ENCODE measurements at regions not wholly inside any gene's neighbourhood (a gene's known extent, or its start where the extent isn't known, plus 50 kb on each side); places are given as distances from the start of the nearest gene placed in this dataset.
"Not testable (repeated sequence)": the region's sequence is repeated elsewhere in the genome, so short reads cannot be mapped to it uniquely, and the experiment has no call there.

DNA sequence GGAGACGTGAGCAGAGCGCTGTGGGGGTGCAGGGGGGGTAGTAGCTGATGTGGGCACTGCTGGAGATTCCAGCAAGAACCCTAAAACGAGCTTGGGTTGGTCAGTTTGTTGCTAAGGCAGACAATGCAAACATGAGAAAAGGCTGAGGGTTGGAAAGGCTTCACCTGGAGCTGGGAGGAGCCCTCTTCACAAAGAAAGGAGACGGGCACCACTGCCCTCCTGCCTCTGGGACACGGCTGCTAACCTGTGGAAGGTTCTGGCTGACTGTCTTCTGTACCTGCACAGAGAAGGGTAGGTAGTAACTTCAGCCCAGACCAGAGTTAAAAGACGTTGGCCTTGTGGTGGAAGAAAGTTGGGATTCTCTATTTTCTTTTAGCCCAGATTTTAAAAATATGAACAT lies 108.7 kb downstream of the SUCLA2 start:
- Histone ChIP-seq H3K27me3 (ENCODE audit: insufficient read depth, poor library complexity, severe bottlenecking) (no peaks in the 10 kb centered on the region), H3K27ac (ENCODE audit: poor library complexity, severe bottlenecking) (no peak overlapping the region), H3K9me3 (ENCODE audit: severe bottlenecking) (no peaks in the 10 kb centered on the region), H3K4me1 (ENCODE audit: insufficient read depth, poor library complexity, severe bottlenecking) (peaks cover 10% of the 10 kb centered on the region), H3K4me3 (ENCODE audit: severe bottlenecking) (no peak overlapping the region), H3K36me3 (ENCODE audit: low read depth) (no peaks in the 10 kb centered on the region)
- DNase-seq (ENCODE audit: low spot score) (no peak), ATAC-seq (ENCODE audit: low read depth) (no peak)
- TF ChIP-seq, protein P1, sequence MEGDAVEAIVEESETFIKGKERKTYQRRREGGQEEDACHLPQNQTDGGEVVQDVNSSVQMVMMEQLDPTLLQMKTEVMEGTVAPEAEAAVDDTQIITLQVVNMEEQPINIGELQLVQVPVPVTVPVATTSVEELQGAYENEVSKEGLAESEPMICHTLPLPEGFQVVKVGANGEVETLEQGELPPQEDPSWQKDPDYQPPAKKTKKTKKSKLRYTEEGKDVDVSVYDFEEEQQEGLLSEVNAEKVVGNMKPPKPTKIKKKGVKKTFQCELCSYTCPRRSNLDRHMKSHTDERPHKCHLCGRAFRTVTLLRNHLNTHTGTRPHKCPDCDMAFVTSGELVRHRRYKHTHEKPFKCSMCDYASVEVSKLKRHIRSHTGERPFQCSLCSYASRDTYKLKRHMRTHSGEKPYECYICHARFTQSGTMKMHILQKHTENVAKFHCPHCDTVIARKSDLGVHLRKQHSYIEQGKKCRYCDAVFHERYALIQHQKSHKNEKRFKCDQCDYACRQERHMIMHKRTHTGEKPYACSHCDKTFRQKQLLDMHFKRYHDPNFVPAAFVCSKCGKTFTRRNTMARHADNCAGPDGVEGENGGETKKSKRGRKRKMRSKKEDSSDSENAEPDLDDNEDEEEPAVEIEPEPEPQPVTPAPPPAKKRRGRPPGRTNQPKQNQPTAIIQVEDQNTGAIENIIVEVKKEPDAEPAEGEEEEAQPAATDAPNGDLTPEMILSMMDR (IDR thresholded peaks at IDR 0.05; ENCODE audit: poor library complexity, severe bottlenecking): no peak

DNA sequence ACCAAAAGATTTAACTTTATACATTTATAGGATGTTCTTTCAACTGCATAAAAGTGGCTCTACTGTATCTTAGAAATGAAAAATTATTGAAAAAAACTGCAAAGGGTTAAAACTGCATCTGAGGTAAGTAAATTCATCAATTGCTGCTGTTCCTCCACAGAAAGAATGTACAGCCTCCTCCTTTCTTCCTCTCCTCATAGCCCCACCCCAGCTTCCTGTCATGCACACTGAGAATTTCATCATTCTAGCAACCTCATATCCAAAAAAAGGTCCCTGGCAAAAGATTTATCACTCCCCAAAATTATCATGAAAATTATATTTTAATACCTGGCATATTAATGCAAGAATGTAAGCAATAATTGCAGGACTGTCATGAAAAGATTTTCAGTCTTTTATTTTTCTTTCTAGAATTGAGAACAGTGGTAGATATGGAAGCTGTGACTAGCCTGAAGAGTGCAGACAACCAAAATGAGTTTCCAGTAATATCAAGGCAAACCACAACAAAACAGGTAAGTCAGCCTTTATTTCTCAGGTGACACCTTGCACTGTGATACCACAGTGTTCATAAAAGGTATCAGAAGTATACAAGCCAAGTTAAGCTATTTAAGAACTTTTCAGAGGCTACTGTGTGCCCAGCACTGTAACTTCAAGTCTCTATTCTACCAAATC lies 110.8 kb downstream of the SUCLA2 start:
- no peak for ATAC-seq (ENCODE audit: low read depth)
- H3K36me3 ChIP-seq (ENCODE audit: low read depth): no peaks in the 10 kb centered on the region
- no peaks in the 10 kb centered on the region for H3K27me3 ChIP-seq (ENCODE audit: insufficient read depth, poor library complexity, severe bottlenecking)
- H3K4me1 ChIP-seq (ENCODE audit: insufficient read depth, poor library complexity, severe bottlenecking): peaks cover 8% of the 10 kb centered on the region
- no peak overlapping the region for H3K27ac ChIP-seq (ENCODE audit: poor library complexity, severe bottlenecking)
- TF ChIP-seq, protein P1 (IDR thresholded peaks at IDR 0.05; ENCODE audit: poor library complexity, severe bottlenecking): no peak
- DNase-seq (ENCODE audit: low spot score): no peak
- H3K4me3 ChIP-seq (ENCODE audit: severe bottlenecking): no peak overlapping the region
- no peaks in the 10 kb centered on the region for H3K9me3 ChIP-seq (ENCODE audit: severe bottlenecking)

DNA sequence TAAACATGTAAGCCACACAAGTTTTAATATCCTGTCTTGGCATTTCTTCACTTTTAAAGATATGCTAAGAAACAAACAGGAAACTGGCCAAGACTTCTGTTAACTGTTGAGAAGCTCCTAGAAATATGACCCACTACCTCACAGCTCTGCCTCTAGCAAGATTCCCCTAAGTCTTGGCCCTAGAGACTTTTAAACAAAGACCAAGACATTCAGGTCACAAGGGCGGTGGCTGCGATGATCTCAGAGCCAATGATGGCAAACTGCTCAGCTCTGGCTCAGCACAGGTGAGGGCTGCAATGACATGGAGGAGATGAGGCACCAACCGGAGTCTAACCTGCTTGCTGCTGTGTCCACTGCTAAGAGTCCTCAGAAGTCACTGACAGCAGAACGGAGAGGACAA lies 114.8 kb downstream of the SUCLA2 start:
- peaks cover 8% of the 10 kb centered on the region for H3K4me1 ChIP-seq (ENCODE audit: insufficient read depth, poor library complexity, severe bottlenecking)
- ATAC-seq (ENCODE audit: low read depth) (no peak), DNase-seq (ENCODE audit: low spot score) (no peak)
- TF ChIP-seq, protein P1 (IDR thresholded peaks at IDR 0.05; ENCODE audit: poor library complexity, severe bottlenecking): no peak
- no peak overlapping the region for H3K4me3 ChIP-seq (ENCODE audit: severe bottlenecking)
- no peak overlapping the region for H3K27ac ChIP-seq (ENCODE audit: poor library complexity, severe bottlenecking)
- no peaks in the 10 kb centered on the region for H3K36me3 ChIP-seq (ENCODE audit: low read depth)
- H3K27me3 ChIP-seq (ENCODE audit: insufficient read depth, poor library complexity, severe bottlenecking): no peaks in the 10 kb centered on the region
- H3K9me3 ChIP-seq (ENCODE audit: severe bottlenecking): no peaks in the 10 kb centered on the region

DNA sequence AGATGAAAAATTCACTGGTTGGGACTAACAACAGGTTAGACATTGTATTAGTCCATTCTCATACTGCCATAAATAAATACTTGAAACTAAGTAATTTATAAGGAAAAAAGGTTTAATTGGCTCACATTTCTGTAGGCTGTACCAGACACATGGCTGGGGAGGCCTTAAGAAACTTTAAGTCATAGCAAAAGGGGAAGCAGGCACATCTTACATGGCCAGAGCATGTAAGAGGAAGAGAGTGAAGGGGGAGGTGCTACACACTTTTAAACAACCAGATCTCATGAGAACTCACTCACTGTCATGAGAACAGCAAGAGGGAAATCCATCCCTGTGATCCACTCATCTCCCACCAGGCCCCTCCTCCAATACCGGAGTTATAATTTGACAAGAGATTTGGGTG lies 125.9 kb downstream of the SUCLA2 start:
- no peaks in the 10 kb centered on the region for H3K36me3 ChIP-seq (ENCODE audit: low read depth)
- DNase-seq (ENCODE audit: low spot score) (no peak), ATAC-seq (ENCODE audit: low read depth) (no peak)
- TF ChIP-seq, protein P1 (IDR thresholded peaks at IDR 0.05; ENCODE audit: poor library complexity, severe bottlenecking): no peak
- H3K9me3 ChIP-seq (ENCODE audit: severe bottlenecking): peaks cover 5% of the 10 kb centered on the region
- no peak overlapping the region for H3K27ac ChIP-seq (ENCODE audit: poor library complexity, severe bottlenecking)
- no peaks in the 10 kb centered on the region for H3K4me1 ChIP-seq (ENCODE audit: insufficient read depth, poor library complexity, severe bottlenecking)
- no peaks in the 10 kb centered on the region for H3K27me3 ChIP-seq (ENCODE audit: insufficient read depth, poor library complexity, severe bottlenecking)
- H3K4me3 ChIP-seq (ENCODE audit: severe bottlenecking): no peak overlapping the region

DNA sequence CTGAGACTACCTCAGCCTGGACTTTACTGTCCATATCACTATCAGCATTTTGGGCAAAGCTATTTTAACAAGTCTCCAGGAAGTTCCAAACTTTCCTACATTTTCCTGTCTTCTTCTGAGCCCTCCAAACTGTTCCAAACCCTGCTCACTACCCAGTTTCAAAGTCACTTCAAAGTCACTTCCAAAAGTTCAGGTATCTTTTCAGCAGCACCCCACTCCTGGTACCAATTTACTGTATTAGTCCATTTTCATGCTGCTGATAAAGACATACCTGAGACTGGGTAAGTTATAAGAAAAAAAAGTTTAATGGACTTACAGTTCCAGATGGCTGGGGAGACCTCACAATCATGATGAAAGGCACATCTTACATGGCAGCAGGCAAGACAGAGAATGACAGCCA lies 127.1 kb downstream of the SUCLA2 start:
- not testable (repeated sequence) for ATAC-seq (ENCODE audit: low read depth); H3K27me3 ChIP-seq (ENCODE audit: insufficient read depth, poor library complexity, severe bottlenecking); H3K27ac ChIP-seq (ENCODE audit: poor library complexity, severe bottlenecking); DNase-seq (ENCODE audit: low spot score); H3K36me3 ChIP-seq (ENCODE audit: low read depth); H3K9me3 ChIP-seq (ENCODE audit: severe bottlenecking); H3K4me1 ChIP-seq (ENCODE audit: insufficient read depth, poor library complexity, severe bottlenecking); H3K4me3 ChIP-seq (ENCODE audit: severe bottlenecking)

DNA sequence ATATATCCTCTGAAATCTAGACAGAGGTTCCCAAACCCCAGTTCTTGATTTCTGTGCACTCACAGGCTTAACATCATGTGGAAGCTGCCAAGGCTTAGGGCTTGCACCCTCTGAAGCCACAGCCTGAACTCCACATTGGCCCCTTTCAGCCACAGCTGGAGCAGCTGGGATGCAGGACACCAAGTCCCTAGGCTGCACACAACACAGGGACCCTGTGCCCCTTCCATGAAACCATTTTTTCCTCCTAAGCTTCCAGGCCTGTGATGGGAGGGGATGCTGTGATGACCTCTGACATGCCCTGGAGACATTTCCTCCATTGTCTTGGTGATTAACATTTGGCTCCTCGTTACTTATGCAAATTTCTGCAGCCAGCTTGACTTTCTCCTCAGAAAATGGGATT lies 127.8 kb downstream of the SUCLA2 start:
- H3K27ac ChIP-seq (ENCODE audit: poor library complexity, severe bottlenecking); H3K9me3 ChIP-seq (ENCODE audit: severe bottlenecking); ATAC-seq (ENCODE audit: low read depth); H3K36me3 ChIP-seq (ENCODE audit: low read depth); H3K27me3 ChIP-seq (ENCODE audit: insufficient read depth, poor library complexity, severe bottlenecking); DNase-seq (ENCODE audit: low spot score); H3K4me1 ChIP-seq (ENCODE audit: insufficient read depth, poor library complexity, severe bottlenecking); H3K4me3 ChIP-seq (ENCODE audit: severe bottlenecking): not testable (repeated sequence)

Data from RWPE2 (cell line).